Thoracic aorta (tissue), 2 donors: ENCODE measurements at regions not wholly inside any gene's neighbourhood (a gene's known extent, or its start where the extent isn't known, plus 50 kb on each side); places are given as distances from the start of the nearest gene placed in this dataset.

Experiments used
- ATAC-seq: fragments of 150-250 bp; one replicate; pipeline ENCODE4 v1.8.0; 2017; ENCODE audit warnings: low read depth; ENCODE audit not compliant: insufficient number of reproducible peaks, low FRiP score
- DNase-seq: peaks from one replicate; pipeline ENCODE4 v3.0.0-alpha.2; 2020; ENCODE audit warnings: low spot score
- H3K27ac ChIP-seq, 2 donors: fragments of 200-600 bp; sonication (generic); 1 replicate in 1 of 2; 2 replicates in 1 of 2; pipeline ENCODE4 v1.5.1; 2016; ENCODE audit warnings: mild to moderate bottlenecking in 2 of 2, moderate library complexity in 2 of 2
- H3K27me3 ChIP-seq: fragments of 200-600 bp; sonication (generic); replicated peaks from 2 replicates; pipeline ENCODE4 v1.6.0; 2016; ENCODE audit warnings: mild to moderate bottlenecking; ENCODE audit not compliant: insufficient read depth
- H3K36me3 ChIP-seq: fragments of 200-600 bp; sonication (generic); one replicate; pipeline ENCODE4 v1.5.1; 2016
- H3K4me1 ChIP-seq, 2 donors: fragments of 200-600 bp; sonication (generic); 1 replicate in 1 of 2; 2 replicates in 1 of 2; pipeline versions ENCODE4 v1.5.1 to v1.6.0; 2016; ENCODE audit warnings: low read depth in 2 of 2, mild to moderate bottlenecking in 1 of 2; ENCODE audit not compliant: control insufficient read depth in 1 of 2
- H3K4me3 ChIP-seq: fragments of 200-600 bp; sonication (generic); 2 replicates; pipeline ENCODE4 v1.5.1; 2016; ENCODE audit warnings: mild to moderate bottlenecking
- H3K9me3 ChIP-seq: fragments of 200-600 bp; sonication (generic); 2 replicates; pipeline ENCODE4 v1.5.1; 2016
- TF ChIP-seq, protein P1 (sequence below): fragments of 200-600 bp; sonication (generic); IDR thresholded peaks from one replicate; pipeline ENCODE4 v1.5.1; 2019; ENCODE audit warnings: antibody characterized with exemption

DNA sequence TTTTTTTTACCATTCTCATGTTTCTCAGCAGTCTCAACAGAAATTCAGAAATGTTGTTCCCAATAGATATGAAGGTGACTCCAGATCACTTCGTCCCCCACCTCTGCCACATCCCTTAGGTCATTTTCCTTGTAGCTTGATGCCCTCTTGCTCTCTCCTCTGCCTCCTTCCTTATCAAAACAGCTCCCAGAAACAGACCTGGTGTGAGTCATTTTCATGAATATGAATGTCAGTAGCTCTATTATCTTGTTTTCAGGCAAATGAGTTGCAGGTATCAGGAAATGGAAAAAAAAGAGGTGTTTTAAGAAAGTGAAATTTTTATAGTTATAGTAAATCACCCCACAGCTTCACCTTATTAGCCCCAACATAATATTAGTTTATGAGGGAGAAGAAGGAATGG lies 539.3 kb downstream of the SUCLA2 start:
- H3K4me1 ChIP-seq: no peaks in the 10 kb centered on the region
- H3K9me3 ChIP-seq: peaks cover 4% of the 10 kb centered on the region
- TF ChIP-seq, protein P1, sequence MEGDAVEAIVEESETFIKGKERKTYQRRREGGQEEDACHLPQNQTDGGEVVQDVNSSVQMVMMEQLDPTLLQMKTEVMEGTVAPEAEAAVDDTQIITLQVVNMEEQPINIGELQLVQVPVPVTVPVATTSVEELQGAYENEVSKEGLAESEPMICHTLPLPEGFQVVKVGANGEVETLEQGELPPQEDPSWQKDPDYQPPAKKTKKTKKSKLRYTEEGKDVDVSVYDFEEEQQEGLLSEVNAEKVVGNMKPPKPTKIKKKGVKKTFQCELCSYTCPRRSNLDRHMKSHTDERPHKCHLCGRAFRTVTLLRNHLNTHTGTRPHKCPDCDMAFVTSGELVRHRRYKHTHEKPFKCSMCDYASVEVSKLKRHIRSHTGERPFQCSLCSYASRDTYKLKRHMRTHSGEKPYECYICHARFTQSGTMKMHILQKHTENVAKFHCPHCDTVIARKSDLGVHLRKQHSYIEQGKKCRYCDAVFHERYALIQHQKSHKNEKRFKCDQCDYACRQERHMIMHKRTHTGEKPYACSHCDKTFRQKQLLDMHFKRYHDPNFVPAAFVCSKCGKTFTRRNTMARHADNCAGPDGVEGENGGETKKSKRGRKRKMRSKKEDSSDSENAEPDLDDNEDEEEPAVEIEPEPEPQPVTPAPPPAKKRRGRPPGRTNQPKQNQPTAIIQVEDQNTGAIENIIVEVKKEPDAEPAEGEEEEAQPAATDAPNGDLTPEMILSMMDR: no peak
- DNase-seq: no peak
- H3K27me3 ChIP-seq: no peaks in the 10 kb centered on the region
- no peak overlapping the region for H3K27ac ChIP-seq
- no peak overlapping the region for H3K4me3 ChIP-seq
- H3K36me3 ChIP-seq: no peaks in the 10 kb centered on the region
- ATAC-seq: no peak

DNA sequence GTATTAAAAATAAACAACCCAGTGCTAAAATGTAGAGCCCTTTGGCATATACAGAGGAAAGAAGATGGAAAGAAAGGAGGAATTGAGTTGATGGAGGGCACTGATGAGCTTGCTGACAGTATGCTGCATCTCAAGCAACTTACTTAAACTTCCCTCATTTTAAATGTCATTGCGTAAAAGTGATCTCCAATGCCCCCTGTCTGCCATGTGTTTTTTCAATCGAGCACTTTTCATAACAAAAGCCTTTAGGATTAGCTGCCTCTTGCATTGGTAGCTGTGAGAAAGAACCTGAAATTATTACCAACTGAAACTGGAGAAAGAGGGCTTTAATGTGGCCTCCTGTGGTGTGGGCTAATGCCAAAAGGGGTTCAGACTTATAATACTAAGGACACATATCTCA lies 541.6 kb downstream of the SUCLA2 start:
- H3K9me3 ChIP-seq: no peaks in the 10 kb centered on the region
- no peaks in the 10 kb centered on the region for H3K4me1 ChIP-seq
- no peaks in the 10 kb centered on the region for H3K36me3 ChIP-seq
- H3K4me3 ChIP-seq: no peak overlapping the region
- no peaks in the 10 kb centered on the region for H3K27me3 ChIP-seq
- TF ChIP-seq, protein P1: no peak
- DNase-seq (no peak), ATAC-seq (no peak)
- no peak overlapping the region for H3K27ac ChIP-seq

DNA sequence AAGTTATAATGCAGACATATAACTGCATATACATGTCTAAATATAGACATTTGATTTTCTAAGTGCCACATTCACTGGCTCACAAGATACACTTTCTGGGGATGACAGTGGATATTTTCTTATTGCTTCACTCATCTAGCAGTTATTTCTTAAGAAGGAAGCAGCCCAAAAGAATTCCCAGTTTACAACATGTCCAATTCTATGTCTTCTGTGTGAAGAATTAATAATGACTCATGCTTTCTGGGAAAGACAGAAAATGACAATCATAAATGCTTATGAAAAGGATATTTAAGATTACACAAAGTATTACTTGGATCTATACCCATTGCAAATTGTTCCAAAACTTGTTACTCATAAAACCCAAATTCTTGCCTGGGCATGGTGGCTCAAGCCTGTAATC lies 543.4 kb downstream of the SUCLA2 start:
- Histone ChIP-seq H3K27ac (no peak overlapping the region), H3K4me1 (no peaks in the 10 kb centered on the region), H3K27me3 (no peaks in the 10 kb centered on the region), H3K9me3 (no peaks in the 10 kb centered on the region), H3K4me3 (no peak overlapping the region), H3K36me3 (no peaks in the 10 kb centered on the region)
- TF ChIP-seq, protein P1: no peak
- DNase-seq (no peak), ATAC-seq (no peak)

DNA sequence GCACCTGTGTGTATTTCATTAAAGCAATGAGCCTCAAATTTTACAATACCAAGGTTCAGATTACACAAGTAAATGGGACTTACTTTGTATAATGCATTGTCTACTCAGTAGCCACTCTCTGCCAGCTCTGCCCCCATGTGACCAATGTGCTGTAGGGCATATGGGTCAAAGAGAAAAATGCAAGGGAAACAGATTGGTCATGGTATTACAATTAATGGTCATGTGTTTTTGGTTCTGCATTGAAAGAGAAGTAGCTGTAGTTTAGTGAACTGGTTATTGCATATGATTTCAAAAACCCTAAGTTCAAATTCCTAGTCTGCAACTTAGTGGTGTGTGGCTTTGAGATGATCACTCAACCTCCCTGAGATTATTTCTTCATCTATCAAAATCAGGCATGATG lies 545.4 kb downstream of the SUCLA2 start:
- no peak overlapping the region for H3K27ac ChIP-seq
- H3K4me3 ChIP-seq: no peak overlapping the region
- no peak for DNase-seq
- no peak for ATAC-seq
- no peaks in the 10 kb centered on the region for H3K36me3 ChIP-seq
- TF ChIP-seq, protein P1: no peak
- no peaks in the 10 kb centered on the region for H3K4me1 ChIP-seq
- no peaks in the 10 kb centered on the region for H3K9me3 ChIP-seq
- H3K27me3 ChIP-seq: no peaks in the 10 kb centered on the region

DNA sequence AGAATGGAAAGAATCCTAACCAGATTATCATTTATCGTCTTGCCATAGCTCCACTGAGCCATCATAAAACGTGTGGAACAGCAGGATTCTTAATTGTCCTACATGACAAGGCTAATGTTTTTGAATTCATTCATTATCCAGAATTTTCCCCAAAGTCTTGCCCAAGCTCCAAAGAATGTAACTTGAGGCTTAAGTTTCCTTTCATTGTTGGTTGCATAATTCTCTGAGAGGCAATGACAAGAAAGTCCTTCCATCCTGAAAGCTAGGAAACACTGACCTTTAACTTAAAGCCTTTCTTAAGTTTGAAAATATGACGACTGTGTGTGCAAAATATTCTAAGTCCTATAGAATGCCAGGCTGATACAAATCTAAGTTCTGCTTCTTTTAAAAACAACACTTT lies 546.1 kb downstream of the SUCLA2 start:
- Histone ChIP-seq H3K4me3 (no peak overlapping the region), H3K27ac (no peak overlapping the region), H3K9me3 (no peaks in the 10 kb centered on the region), H3K4me1 (no peaks in the 10 kb centered on the region), H3K27me3 (no peaks in the 10 kb centered on the region), H3K36me3 (no peaks in the 10 kb centered on the region)
- TF ChIP-seq, protein P1: no peak
- ATAC-seq (no peak), DNase-seq (no peak)
